DND-41 (cell line): ENCODE measurements at regions not wholly inside any gene's neighbourhood (a gene's known extent, or its start where the extent isn't known, plus 50 kb on each side); places are given as distances from the start of the nearest gene placed in this dataset.

Source experiments
- ATAC-seq: fragments of 200-7000 bp; cut with Tn5 transposase; 3 replicates; pipeline ENCODE4 v1.9.1; 2021; ENCODE audit warnings: low read depth; ENCODE audit not compliant: insufficient read depth
- DNase-seq: peaks from one replicate; pipeline ENCODE4 v3.0.0-alpha.2; 2020
- H2AFZ ChIP-seq: 2 replicates; pipeline ENCODE4 v1.6.0; 2012; ENCODE audit warnings: low read depth, low read length
- H3K27ac ChIP-seq: 2 replicates; pipeline ENCODE4 v1.5.1; 2012; ENCODE audit warnings: low read length, inconsistent platforms
- H3K27me3 ChIP-seq: fragments of 200-600 bp; sonication (generic); 2 replicates; pipeline ENCODE4 v1.6.0; 2012; ENCODE audit warnings: low read length, mild to moderate bottlenecking, inconsistent platforms; ENCODE audit not compliant: insufficient read depth, poor library complexity
- H3K36me3 ChIP-seq: 2 replicates; pipeline ENCODE4 v1.5.1; 2012; ENCODE audit warnings: low read length, inconsistent platforms; ENCODE audit not compliant: insufficient read depth
- H3K4me1 ChIP-seq: 2 replicates; pipeline ENCODE4 v1.5.1; 2012; ENCODE audit warnings: mild to moderate bottlenecking, low read length; ENCODE audit not compliant: insufficient read depth
- H3K4me2 ChIP-seq: 2 replicates; pipeline ENCODE4 v1.6.0; 2012; ENCODE audit warnings: mild to moderate bottlenecking, moderate library complexity, low read length, inconsistent platforms; ENCODE audit not compliant: insufficient read depth
- H3K4me3 ChIP-seq, 2 experiments: fragments of 200-600 bp in 1 of 2; shearing (Covaris generic) in 1 of 2; 2 replicates each; pipeline ENCODE4 v1.5.1; 2012 to 2016; ENCODE audit warnings: inconsistent platforms in 2 of 2, low read length in 2 of 2, mild to moderate bottlenecking in 2 of 2, low read depth in 1 of 2, moderate library complexity in 1 of 2
- H3K79me2 ChIP-seq: 2 replicates; pipeline ENCODE4 v1.6.0; 2012; ENCODE audit warnings: low read length, inconsistent platforms; ENCODE audit not compliant: insufficient read depth
- H3K9ac ChIP-seq: 2 replicates; pipeline ENCODE4 v1.6.0; 2012; ENCODE audit warnings: low read depth, mild to moderate bottlenecking, inconsistent platforms, low read length, moderate library complexity
- H3K9me3 ChIP-seq: 2 replicates; pipeline ENCODE4 v1.5.1; 2012; ENCODE audit warnings: low read length, moderate library complexity, mild to moderate bottlenecking, inconsistent platforms; ENCODE audit not compliant: insufficient read depth, severe bottlenecking
- H4K20me1 ChIP-seq: 2 replicates; pipeline ENCODE4 v1.6.0; 2012; ENCODE audit warnings: low read length; ENCODE audit not compliant: insufficient read depth
- CTCF ChIP-seq: IDR thresholded peaks from 2 replicates; pipeline ENCODE4 v1.5.1; 2012; ENCODE audit warnings: borderline replicate concordance, low read length, moderate library complexity, mild to moderate bottlenecking; ENCODE audit not compliant: poor library complexity, severe bottlenecking; ENCODE audit errors: extremely low read depth
- EZH2 ChIP-seq: IDR thresholded peaks from 3 replicates; pipeline ENCODE4 v1.6.1; 2012; ENCODE audit warnings: borderline replicate concordance, low read depth, mild to moderate bottlenecking, moderate library complexity, low read length, inconsistent platforms; ENCODE audit not compliant: severe bottlenecking

GRCh38 chr1:88186911-88187310 is 497.2 kb upstream of the PKN2 start:
- Histone ChIP-seq H3K9ac (no peak overlapping the region), H3K4me2 (no peak overlapping the region), H4K20me1 (no peaks in the 10 kb centered on the region), H3K79me2 (no peaks in the 10 kb centered on the region), H3K36me3 (no peaks in the 10 kb centered on the region), H3K4me3 (no peak overlapping the region), H3K27me3 (peaks cover 3% of the 10 kb centered on the region), H2AFZ (no peak overlapping the region), H3K4me1 (no peaks in the 10 kb centered on the region), H3K9me3 (no peaks in the 10 kb centered on the region), H3K27ac (no peak overlapping the region)
- DNase-seq: no peak
- no peak for ATAC-seq
- TF ChIP-seq CTCF: no peak
- TF ChIP-seq EZH2: no peak

- Histone ChIP-seq H3K9ac (no peak overlapping the region), H2AFZ (no peak overlapping the region), H3K4me1 (no peaks in the 10 kb centered on the region), H3K27ac (no peak overlapping the region), H3K9me3 (no peaks in the 10 kb centered on the region), H4K20me1 (no peaks in the 10 kb centered on the region), H3K4me2 (no peak overlapping the region), H3K79me2 (no peaks in the 10 kb centered on the region), H3K36me3 (no peaks in the 10 kb centered on the region), H3K27me3 (peaks cover 5% of the 10 kb centered on the region), H3K4me3 (no peak overlapping the region)
- DNase-seq (no peak), ATAC-seq (no peak)
- TF ChIP-seq CTCF: no peak
- TF ChIP-seq EZH2: no peak
These were observed 496.0 kb upstream of the PKN2 start for GRCh38 chr1:88188038-88188437.

- H3K27ac ChIP-seq: no peak overlapping the region
- H3K79me2 ChIP-seq: no peaks in the 10 kb centered on the region
- no peak for DNase-seq
- no peaks in the 10 kb centered on the region for H3K9me3 ChIP-seq
- no peak overlapping the region for H3K9ac ChIP-seq
- H3K36me3 ChIP-seq: no peaks in the 10 kb centered on the region
- ATAC-seq: no peak
- H3K4me1 ChIP-seq: no peaks in the 10 kb centered on the region
- H3K4me3 ChIP-seq: no peak overlapping the region
- H2AFZ ChIP-seq: no peak overlapping the region
- no peaks in the 10 kb centered on the region for H4K20me1 ChIP-seq
- TF ChIP-seq EZH2: no peak
- no peak for TF ChIP-seq CTCF
- no peak overlapping the region for H3K4me2 ChIP-seq
- H3K27me3 ChIP-seq: peaks cover 8% of the 10 kb centered on the region
These were observed 494.5 kb upstream of the PKN2 start for GRCh38 chr1:88189525-88189924.

GRCh38 chr1:88191917-88192316 is 492.2 kb upstream of the PKN2 start:
- no peak overlapping the region for H2AFZ ChIP-seq

More at GRCh38 chr1:88191917-88192316, 492.2 kb upstream of the PKN2 start:
- no peaks in the 10 kb centered on the region for H4K20me1 ChIP-seq
- ATAC-seq (no peak), DNase-seq (no peak)
- H3K4me2 ChIP-seq: no peak overlapping the region
- H3K9me3 ChIP-seq: no peaks in the 10 kb centered on the region
- H3K27ac ChIP-seq: no peak overlapping the region
- H3K4me1 ChIP-seq: no peaks in the 10 kb centered on the region
- no peak overlapping the region for H3K9ac ChIP-seq
- TF ChIP-seq CTCF (no peak), EZH2 (no peak)
- no peaks in the 10 kb centered on the region for H3K36me3 ChIP-seq
- H3K4me3 ChIP-seq: no peak overlapping the region
- H3K27me3 ChIP-seq: peaks cover 5% of the 10 kb centered on the region
- H3K79me2 ChIP-seq: no peaks in the 10 kb centered on the region
